Right lobe of liver (tissue), 6 donors: ENCODE measurements at regions not wholly inside any gene's neighbourhood (a gene's known extent, or its start where the extent isn't known, plus 50 kb on each side); places are given as distances from the start of the nearest gene placed in this dataset.

Experiments used
- ATAC-seq, 4 donors: fragments of 200-7000 bp; cut with Tn5 transposase; one replicate each; pipeline ENCODE4 v1.9.1; 2020; ENCODE audit warnings: mild to moderate bottlenecking in 4 of 4, moderate library complexity in 4 of 4
- DNase-seq, 3 donors: peaks; one replicate each; pipeline ENCODE4 v3.0.0-alpha.2; 2020
- H3K27ac ChIP-seq, 3 donors: fragments of 200-600 bp; one replicate each; pipeline ENCODE4 v1.8.0; 2022
- H3K27me3 ChIP-seq, 2 donors: fragments of 200-600 bp; one replicate each; pipeline ENCODE4 v1.8.0; 2022
- H3K36me3 ChIP-seq, 4 donors: fragments of 200-600 bp; sonication (generic) in 1 of 4; one replicate each; pipeline versions ENCODE4 v1.5.1 to v1.8.0; 2017 to 2022; ENCODE audit warnings: control low read depth in 1 of 4
- H3K4me1 ChIP-seq, 4 donors: fragments of 200-600 bp; sonication (generic) in 1 of 4; one replicate each; pipeline versions ENCODE4 v1.5.1 to v1.8.0; 2017 to 2022; ENCODE audit warnings: control low read depth in 1 of 4
- H3K4me3 ChIP-seq, 3 donors: fragments of 200-600 bp; one replicate each; pipeline ENCODE4 v1.8.0; 2022
- H3K9me3 ChIP-seq, 4 donors: fragments of 200-600 bp; sonication (generic) in 1 of 4; one replicate each; pipeline versions ENCODE4 v1.5.1 to v1.8.0; 2017 to 2022; ENCODE audit warnings: control low read depth in 1 of 4
- CTCF ChIP-seq, 4 donors: fragments of 200-600 bp in 3 of 4; fragments of 450-650 bp in 1 of 4; IDR thresholded peaks; one replicate each; pipeline versions ENCODE4 v1.5.1 to v1.8.0; 2016 to 2022; ENCODE audit warnings: antibody characterized with exemption in 4 of 4, mild to moderate bottlenecking in 2 of 4
- POLR2A ChIP-seq: fragments of 450-650 bp; IDR thresholded peaks from one replicate; pipeline ENCODE4 v1.6.1; 2017; ENCODE audit warnings: antibody characterized with exemption, mild to moderate bottlenecking
- WGBS: methylation state at CpG from one replicate; pipeline ENCODE4 v1.1.6; 2018; ENCODE audit warnings: low coverage, low lambda C conversion rate; ENCODE audit not compliant: insufficient coverage; ENCODE audit errors: missing lambda C conversion rate; 5-methylcytosine and 5-hydroxymethylcytosine counted together
- intact Hi-C, 2 donors: fragments of 100-400 bp; cut with DNase I; formaldehyde crosslinking; loops; one replicate each; pipeline versions ENCODE4 v1.11.2 to v1.14.1; 2022
- donor health status: DM: no; HTN: yes; CAD: no.
- donor health status: DM: no; HTN: no; CAD: no.
- donor health status: DM: no; HTN: no; CAD: no.
- donor health status: DM: no; HTN: yes; CAD: no.
- donor health status: DM: no; HTN: yes; CAD: no.

- no peak for ATAC-seq
- H3K9me3 ChIP-seq, result no peaks in the 10 kb centered on the region
Measured at GRCh38 chr16:51039638-51040331, 111.3 kb downstream of the SALL1 start.

GRCh38 chr16:51035711-51036110, 115.4 kb downstream of the SALL1 start:
- ATAC-seq (peak in 1 of 4 donors; percentile 24), DNase-seq (no peak)
- Histone ChIP-seq H3K36me3 (no peaks in the 10 kb centered on the region), H3K27ac (no peak overlapping the region), H3K4me1 (no peaks in the 10 kb centered on the region), H3K27me3 (no peaks in the 10 kb centered on the region), H3K4me3 (no peak overlapping the region), H3K9me3 (no peaks in the 10 kb centered on the region)
- 90% methylated on average over 5 of the region's 7 CpGs for WGBS
- intact Hi-C loops, result no loop called here
- TF ChIP-seq POLR2A (no peak), CTCF (IDR thresholded peaks at IDR 0.05) (no peak)

More at GRCh38 chr16:51039638-51040331, 111.3 kb downstream of the SALL1 start:
- H3K27ac ChIP-seq, result no peak overlapping the region
- no peaks in the 10 kb centered on the region for H3K36me3 ChIP-seq
- no peak overlapping the region for H3K4me3 ChIP-seq
- H3K4me1 ChIP-seq, result no peaks in the 10 kb centered on the region
- no peaks in the 10 kb centered on the region for H3K27me3 ChIP-seq
- 80% methylated on average over 5 of the region's 14 CpGs for WGBS
- TF ChIP-seq CTCF (IDR thresholded peaks at IDR 0.05) (no peak), POLR2A (no peak)
- intact Hi-C loops, result no loop called here
- DNase-seq, result no peak

- no peak for ATAC-seq
- TF ChIP-seq CTCF (IDR thresholded peaks at IDR 0.05) (no peak), POLR2A (no peak)
- Histone ChIP-seq H3K36me3 (no peaks in the 10 kb centered on the region), H3K4me1 (no peaks in the 10 kb centered on the region), H3K27me3 (no peaks in the 10 kb centered on the region), H3K27ac (no peak overlapping the region), H3K9me3 (no peaks in the 10 kb centered on the region), H3K4me3 (no peak overlapping the region)
- WGBS, result 71% methylated on average over 2 of the region's 3 CpGs
- DNase-seq, result no peak
- intact Hi-C loops, result no loop called here
Measured at GRCh38 chr16:51035110-51035498, 116.0 kb downstream of the SALL1 start.

- Histone ChIP-seq H3K27me3 (no peaks in the 10 kb centered on the region), H3K36me3 (no peaks in the 10 kb centered on the region), H3K4me3 (no peak overlapping the region), H3K27ac (no peak overlapping the region), H3K9me3 (no peaks in the 10 kb centered on the region), H3K4me1 (no peaks in the 10 kb centered on the region)
- intact Hi-C loops, result no loop called here
- DNase-seq (no peak), ATAC-seq (no peak)
- TF ChIP-seq CTCF (IDR thresholded peaks at IDR 0.05) (no peak), POLR2A (no peak)
- WGBS, result 46% methylated on average over 4 of the region's 6 CpGs
Measured at GRCh38 chr16:51034481-51035109, 116.5 kb downstream of the SALL1 start.
